ENCODE measurements at regions not wholly inside any gene's neighbourhood (a gene's known extent, or its start where the extent isn't known, plus 50 kb on each side); places are given as distances from the start of the nearest gene placed in this dataset.

- DNase-seq (ENCODE audit: low spot score): no peak
Measured at GRCh38 chr16:85971902-85972638, 73.1 kb downstream of the IRF8 start.

- no peak for DNase-seq (ENCODE audit: low spot score)
Measured at GRCh38 chr16:85974428-85975375, 75.7 kb downstream of the IRF8 start.

- no peak for DNase-seq (ENCODE audit: low spot score)
Measured at GRCh38 chr16:85975451-85975981, 76.6 kb downstream of the IRF8 start.

- DNase-seq (ENCODE audit: low spot score): no peak
Measured at GRCh38 chr16:85978291-85978775, 79.4 kb downstream of the IRF8 start.

GRCh38 chr16:85978976-85979375 is 80.0 kb downstream of the IRF8 start:
- no peak for DNase-seq (ENCODE audit: low spot score)

- DNase-seq (ENCODE audit: low spot score): no peak
Measured at GRCh38 chr16:85979605-85980004, 80.6 kb downstream of the IRF8 start.

GRCh38 chr16:85980686-85981085 is 81.7 kb downstream of the IRF8 start:
- DNase-seq (ENCODE audit: low spot score): no peak

- DNase-seq (ENCODE audit: low spot score): no peak
Measured at GRCh38 chr16:85981826-85982562, 83.0 kb downstream of the IRF8 start.

- no peak for DNase-seq (ENCODE audit: low spot score)
Measured at GRCh38 chr16:85982563-85982939, 83.6 kb downstream of the IRF8 start.

GRCh38 chr16:85983064-85983463 is 84.1 kb downstream of the IRF8 start:
- no peak for DNase-seq (ENCODE audit: low spot score)

- DNase-seq (ENCODE audit: low spot score): no peak
Measured at GRCh38 chr16:85983606-85984230, 84.8 kb downstream of the IRF8 start.

GRCh38 chr16:85984231-85984880 is 85.4 kb downstream of the IRF8 start:
- DNase-seq (ENCODE audit: low spot score): no peak

- DNase-seq (ENCODE audit: low spot score): no peak
Measured at GRCh38 chr16:85984947-85985451, 86.0 kb downstream of the IRF8 start.

GRCh38 chr16:85986931-85987749 is 88.2 kb downstream of the IRF8 start:
- peak; percentile 85 for DNase-seq (ENCODE audit: low spot score)

- no peak for DNase-seq (ENCODE audit: low spot score)
Measured at GRCh38 chr16:85987750-85988078, 88.8 kb downstream of the IRF8 start.

- DNase-seq (ENCODE audit: low spot score): no peak
Measured at GRCh38 chr16:85988306-85988705, 89.3 kb downstream of the IRF8 start.

GRCh38 chr16:85988723-85989313 is 89.9 kb downstream of the IRF8 start:
- no peak for DNase-seq (ENCODE audit: low spot score)

GRCh38 chr16:85989376-85989775 is 90.4 kb downstream of the IRF8 start:
- DNase-seq (ENCODE audit: low spot score): no peak

- no peak for DNase-seq (ENCODE audit: low spot score)
Measured at GRCh38 chr16:85989863-85990643, 91.1 kb downstream of the IRF8 start.

All from HuH-7.5 (cell line).